DOHH2 (cell line): ENCODE measurements at regions not wholly inside any gene's neighbourhood (a gene's known extent, or its start where the extent isn't known, plus 50 kb on each side); places are given as distances from the start of the nearest gene placed in this dataset.

Experiments used
- EZH2phosphoT487 ChIP-seq: fragments of 200-600 bp; sonication (generic); IDR thresholded peaks from 2 replicates; pipeline ENCODE4 v1.6.1; 2017; ENCODE audit warnings: borderline replicate concordance, mild to moderate bottlenecking, antibody characterized with exemption, low read length, moderate library complexity, mixed read lengths
- TF ChIP-seq, protein P1 (sequence below): fragments of 200-600 bp; sonication (generic); IDR thresholded peaks from one replicate; pipeline ENCODE4 v1.5.1; 2014; ENCODE audit warnings: antibody characterized with exemption, mild to moderate bottlenecking, low read depth, low read length; ENCODE audit not compliant: poor library complexity, severe bottlenecking

DNA sequence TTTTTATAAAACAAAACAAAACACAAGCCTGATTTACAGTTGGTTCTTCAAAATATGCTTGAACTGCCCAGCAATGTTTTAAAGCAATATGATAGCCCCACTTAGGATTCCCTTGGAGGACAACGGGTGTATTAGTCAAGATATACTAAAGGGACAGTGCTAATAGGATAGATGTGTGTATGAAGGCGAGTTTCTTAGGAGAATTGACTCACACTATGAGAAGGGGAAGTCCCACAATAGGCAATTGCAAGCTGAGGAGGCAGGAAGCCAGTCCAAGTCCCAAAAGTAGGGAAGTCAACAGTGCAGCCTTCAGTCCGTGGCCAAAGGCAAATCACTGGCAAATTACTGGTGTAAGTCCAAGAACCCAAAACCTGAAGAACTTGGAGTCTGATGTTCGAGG is 167.9 kb downstream of the CBLN2 start:
- TF ChIP-seq, protein P1, sequence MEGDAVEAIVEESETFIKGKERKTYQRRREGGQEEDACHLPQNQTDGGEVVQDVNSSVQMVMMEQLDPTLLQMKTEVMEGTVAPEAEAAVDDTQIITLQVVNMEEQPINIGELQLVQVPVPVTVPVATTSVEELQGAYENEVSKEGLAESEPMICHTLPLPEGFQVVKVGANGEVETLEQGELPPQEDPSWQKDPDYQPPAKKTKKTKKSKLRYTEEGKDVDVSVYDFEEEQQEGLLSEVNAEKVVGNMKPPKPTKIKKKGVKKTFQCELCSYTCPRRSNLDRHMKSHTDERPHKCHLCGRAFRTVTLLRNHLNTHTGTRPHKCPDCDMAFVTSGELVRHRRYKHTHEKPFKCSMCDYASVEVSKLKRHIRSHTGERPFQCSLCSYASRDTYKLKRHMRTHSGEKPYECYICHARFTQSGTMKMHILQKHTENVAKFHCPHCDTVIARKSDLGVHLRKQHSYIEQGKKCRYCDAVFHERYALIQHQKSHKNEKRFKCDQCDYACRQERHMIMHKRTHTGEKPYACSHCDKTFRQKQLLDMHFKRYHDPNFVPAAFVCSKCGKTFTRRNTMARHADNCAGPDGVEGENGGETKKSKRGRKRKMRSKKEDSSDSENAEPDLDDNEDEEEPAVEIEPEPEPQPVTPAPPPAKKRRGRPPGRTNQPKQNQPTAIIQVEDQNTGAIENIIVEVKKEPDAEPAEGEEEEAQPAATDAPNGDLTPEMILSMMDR, result no peak
- TF ChIP-seq EZH2phosphoT487, result no peak
